Neural progenitor cell (in vitro differentiated cells): ENCODE measurements at regions not wholly inside any gene's neighbourhood (a gene's known extent, or its start where the extent isn't known, plus 50 kb on each side); places are given as distances from the start of the nearest gene placed in this dataset.
A peak's percentile ranks its signal among the peaks of the same experiment; 100 is the strongest.

Source experiments
- EZH2phosphoT487 ChIP-seq: fragments of 200-600 bp; sonication (generic); IDR thresholded peaks from 2 replicates; pipeline ENCODE4 v1.6.1; 2017; ENCODE audit warnings: antibody characterized with exemption
- TF ChIP-seq, protein P1 (sequence below): fragments of 200-600 bp; sonication (generic); IDR thresholded peaks from 2 replicates; pipeline ENCODE4 v1.5.1; 2017; ENCODE audit warnings: antibody characterized with exemption, mild to moderate bottlenecking

DNA sequence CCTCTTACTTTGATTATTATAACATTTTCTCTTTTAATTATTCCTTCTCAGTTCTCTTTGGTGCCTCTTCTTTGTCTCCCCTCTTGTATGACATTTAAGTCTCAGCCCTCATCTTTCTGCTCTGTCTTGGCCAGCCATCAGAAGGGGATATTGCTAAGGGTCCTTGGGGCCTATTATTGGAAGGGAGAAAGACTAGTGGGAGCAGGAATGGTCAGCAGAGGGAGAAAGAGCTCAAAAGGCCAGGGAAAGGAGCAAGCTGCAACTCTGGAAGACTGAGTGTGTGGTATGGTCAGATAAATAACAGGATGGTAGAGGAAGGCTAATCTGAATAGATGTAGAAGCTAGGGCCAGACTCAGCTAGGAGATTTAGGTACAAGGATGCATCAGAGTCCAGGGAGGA is 336.9 kb downstream of the TDRD3 start:
- TF ChIP-seq, protein P1, sequence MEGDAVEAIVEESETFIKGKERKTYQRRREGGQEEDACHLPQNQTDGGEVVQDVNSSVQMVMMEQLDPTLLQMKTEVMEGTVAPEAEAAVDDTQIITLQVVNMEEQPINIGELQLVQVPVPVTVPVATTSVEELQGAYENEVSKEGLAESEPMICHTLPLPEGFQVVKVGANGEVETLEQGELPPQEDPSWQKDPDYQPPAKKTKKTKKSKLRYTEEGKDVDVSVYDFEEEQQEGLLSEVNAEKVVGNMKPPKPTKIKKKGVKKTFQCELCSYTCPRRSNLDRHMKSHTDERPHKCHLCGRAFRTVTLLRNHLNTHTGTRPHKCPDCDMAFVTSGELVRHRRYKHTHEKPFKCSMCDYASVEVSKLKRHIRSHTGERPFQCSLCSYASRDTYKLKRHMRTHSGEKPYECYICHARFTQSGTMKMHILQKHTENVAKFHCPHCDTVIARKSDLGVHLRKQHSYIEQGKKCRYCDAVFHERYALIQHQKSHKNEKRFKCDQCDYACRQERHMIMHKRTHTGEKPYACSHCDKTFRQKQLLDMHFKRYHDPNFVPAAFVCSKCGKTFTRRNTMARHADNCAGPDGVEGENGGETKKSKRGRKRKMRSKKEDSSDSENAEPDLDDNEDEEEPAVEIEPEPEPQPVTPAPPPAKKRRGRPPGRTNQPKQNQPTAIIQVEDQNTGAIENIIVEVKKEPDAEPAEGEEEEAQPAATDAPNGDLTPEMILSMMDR, result peak; percentile 30
- TF ChIP-seq EZH2phosphoT487, result no peak
